HG03457 (cell line): ENCODE measurements at regions not wholly inside any gene's neighbourhood (a gene's known extent, or its start where the extent isn't known, plus 50 kb on each side); places are given as distances from the start of the nearest gene placed in this dataset.

ENCODE experiments used
- ATAC-seq: cut with Tn5 transposase; IDR thresholded peaks from one replicate; pipeline ENCODE4 v1.9.1; 2021; ENCODE audit warnings: moderate number of reproducible peaks; ENCODE audit not compliant: unreplicated experiment

DNA sequence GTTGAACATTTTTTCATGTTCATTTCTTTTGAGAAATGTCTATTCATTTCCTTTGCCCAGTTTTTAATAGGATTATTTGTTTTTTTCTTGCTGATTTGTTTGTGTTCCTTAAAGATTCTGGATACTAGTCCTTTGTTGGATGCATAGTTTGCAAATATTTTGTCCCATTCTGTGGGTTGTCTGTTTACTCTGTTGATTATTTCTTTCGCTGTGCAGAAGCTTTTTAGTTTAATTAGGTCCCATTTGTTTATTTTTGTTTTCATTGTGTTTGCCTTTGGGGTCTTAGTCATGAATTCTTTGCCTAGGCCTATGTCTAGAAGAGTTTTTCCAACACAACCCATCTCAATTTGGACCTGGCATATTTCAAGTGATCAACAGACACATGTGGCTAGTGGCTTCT lies 116.1 kb upstream of the GALNT2 start:
- ATAC-seq, result no peak

DNA sequence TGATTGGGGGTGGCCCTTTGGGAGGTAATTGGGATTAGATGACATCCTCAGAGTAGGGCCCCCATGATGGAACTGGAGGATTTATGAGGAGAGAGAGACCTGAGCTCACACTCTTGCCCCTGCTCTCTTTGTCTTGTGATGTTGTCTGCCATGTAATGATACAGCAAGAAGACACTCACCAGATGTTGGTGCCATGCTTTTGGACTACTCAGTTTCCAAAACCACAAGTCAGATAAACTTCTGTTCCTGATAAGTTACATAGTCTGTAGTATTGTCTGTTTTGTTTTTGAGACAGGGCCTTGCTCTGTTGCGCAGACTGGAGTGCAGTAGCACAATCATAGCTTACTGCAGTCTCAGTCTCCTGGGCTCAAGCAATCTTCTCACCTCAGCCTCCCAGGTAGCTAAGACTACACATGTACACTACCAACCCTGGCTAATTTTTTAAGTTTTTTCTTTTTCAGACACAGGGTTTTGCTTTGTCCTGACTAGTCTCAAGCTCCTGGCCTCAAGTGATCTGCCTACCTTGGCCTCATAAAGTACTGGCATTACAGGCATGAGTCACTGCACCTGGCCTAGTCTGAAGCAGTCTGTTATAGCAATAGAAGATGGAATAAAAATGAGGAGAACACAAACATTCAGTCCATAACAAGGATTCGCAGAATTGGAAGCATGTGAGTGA lies 115.0 kb upstream of the GALNT2 start:
- no peak for ATAC-seq

DNA sequence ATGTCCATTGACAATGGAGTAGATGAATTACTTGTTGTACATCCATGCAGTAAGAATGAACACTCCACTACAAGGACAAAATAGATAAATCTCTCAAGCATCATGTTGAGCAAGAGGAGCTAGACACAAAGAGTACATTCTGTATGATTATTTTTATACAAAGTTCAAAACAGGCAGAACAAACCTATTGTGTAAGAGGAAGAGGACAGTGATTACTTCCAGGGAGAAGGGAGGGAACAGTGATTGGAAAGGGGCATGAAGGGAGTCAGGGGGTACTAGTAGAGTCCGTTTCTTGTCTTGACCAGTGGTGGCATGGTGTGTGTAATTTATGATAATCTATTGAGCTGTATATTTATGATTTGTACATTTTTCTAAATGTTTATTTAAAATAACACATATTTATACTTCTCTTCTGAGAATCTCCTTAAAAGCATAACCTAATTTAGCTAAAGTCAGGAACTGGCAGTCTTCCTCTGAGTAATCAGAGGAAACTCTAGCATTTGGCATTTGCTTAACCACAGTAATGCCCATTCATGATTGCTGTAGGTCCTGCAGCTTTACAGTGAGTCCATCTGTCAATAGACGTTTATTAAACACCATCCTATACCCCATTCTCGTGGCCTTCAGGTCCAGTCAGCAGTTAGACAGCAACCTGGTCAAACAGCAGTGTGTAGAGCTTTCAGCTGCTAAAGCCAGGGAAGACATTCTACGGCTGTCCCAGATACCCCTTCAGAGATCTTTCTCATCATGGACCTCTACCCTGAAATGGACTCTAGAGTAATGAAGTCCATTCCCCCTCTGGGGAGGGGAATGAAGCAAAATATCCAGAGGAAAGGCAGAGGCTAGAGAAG lies 114.1 kb upstream of the GALNT2 start:
- ATAC-seq, result no peak

DNA sequence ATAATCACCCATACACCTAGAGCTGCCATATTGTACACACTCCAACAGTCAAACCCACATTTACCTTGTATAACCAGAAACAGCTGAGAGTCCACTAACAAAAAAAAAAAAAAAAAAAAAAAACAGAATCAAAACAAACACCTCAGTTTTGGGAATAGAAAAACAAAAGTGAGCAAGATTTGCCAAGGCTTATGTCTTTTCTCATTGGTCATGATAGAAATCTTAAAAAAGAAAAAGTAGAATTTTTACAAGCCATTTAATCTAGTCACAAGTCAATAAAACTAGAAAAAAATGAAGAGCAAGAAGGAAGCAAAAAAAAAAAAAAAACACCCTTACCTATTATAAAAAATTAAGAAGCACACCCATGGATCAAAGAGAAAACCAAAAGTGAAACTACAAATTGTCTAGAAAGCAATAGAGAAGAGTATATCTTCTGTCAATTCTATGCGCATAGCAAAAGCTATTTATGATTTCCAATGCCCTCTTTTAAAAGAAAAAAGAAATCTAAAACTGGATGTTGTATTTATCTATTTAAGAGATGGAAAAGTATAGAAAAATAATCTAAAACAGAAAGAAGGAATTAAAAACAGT lies 113.2 kb upstream of the GALNT2 start:
- no peak for ATAC-seq

DNA sequence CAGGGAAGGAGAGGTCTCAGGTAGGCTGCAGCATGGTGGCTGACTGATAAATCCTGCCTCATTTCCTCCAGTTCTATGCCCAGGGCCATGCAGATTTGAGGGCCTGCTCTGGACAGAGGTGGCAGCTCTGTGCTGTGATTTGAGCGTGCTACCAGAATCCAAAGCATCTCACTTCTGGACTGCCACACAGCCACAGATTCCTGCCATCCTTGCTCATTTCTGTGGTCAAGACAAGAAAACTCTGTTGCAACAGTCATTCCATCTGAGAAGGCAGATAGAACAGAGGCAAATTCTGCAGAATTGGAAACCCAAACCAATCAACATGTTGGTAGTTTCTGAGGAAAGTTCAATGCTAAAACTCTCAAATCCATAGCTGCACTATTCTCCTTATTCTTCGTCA lies 102.8 kb upstream of the GALNT2 start:
- no peak for ATAC-seq

DNA sequence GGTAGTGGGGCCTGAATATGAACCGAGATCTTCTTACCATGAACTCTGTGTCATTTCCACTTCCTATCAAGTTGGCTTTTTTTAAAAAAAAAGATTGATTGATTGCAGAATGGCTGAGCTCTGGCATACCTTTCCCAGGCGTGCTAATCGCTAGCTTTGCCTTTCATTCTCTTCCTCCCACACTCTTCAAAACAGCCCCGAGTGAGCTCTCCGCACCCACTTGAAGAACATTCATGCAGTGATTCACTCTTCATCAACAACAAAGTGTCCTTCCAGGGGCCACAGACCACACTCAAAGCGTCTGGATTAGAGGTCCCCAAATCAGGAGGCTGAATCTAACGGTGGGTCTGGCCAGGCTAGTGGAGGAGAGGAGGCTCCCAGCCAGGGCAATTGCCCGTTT lies 96.3 kb upstream of the GALNT2 start:
- no peak for ATAC-seq

DNA sequence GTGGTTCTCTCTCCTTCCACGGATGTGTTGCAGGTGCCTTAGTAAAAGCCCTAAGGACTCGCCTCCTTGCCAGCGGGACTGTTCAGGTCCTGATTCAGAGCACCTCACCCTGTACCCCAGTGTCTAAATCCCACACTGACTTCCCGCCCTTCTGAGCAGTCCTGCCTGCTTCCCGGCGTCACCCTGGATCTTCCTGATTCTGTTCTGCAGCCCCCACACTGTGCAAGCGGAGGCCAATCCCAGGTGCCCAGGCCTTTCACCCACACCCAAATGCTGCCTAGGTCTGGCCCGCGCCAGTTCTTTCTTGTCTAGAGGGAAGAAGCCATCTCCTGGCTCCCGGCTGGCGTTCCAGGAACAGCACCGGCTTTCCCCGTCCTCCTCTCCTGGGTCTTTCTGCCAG lies 95.9 kb upstream of the GALNT2 start:
- ATAC-seq, result no peak

DNA sequence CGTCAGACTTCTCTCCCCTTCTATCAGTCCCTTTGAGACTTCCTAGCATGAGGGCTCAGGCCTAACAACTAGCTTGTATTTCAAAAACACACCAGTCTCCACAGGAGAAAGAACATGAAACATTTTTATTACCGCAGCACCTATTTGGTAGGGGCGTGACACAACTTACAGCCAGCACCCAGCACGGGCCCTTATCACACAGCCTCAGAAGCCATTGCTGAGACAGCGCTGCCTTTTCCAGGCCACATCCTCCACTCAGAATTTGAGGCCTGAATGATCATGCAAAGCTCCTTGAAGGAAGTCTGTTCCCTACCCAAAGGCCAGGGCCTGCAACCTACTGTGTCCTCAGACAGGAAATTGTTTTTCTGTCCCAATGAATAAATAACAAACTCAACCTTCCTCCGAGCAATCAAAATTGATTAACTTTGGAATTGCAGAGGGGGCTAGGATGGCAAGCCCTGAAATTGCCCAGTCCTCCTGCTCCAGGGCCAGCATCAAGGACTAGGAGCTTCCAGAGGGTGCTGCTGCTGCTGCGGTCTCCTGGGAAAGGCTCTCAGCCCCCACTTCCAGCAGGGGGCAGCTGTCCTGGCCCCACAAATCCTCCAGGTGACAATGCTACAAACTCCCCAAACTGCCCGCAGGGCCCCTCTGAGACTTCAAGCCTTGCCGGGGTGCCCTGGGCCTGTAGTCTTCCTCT lies 94.3 kb upstream of the GALNT2 start:
- no peak for ATAC-seq

DNA sequence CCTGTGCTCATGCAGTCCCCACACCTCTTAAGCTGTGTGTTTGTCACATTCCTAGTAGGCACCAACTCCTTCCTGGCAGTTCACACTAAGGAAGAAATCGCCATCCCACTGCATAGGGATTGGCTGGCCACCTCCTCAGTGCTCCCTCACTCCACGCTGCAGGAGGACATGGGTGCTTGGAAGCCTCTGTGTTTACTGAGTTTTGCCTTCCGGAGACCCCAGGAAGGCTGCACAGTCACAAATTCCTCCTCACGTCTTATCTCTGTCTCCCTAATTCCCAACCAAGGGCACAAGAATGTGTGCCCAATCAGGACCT lies 93.8 kb upstream of the GALNT2 start:
- ATAC-seq, result no peak

DNA sequence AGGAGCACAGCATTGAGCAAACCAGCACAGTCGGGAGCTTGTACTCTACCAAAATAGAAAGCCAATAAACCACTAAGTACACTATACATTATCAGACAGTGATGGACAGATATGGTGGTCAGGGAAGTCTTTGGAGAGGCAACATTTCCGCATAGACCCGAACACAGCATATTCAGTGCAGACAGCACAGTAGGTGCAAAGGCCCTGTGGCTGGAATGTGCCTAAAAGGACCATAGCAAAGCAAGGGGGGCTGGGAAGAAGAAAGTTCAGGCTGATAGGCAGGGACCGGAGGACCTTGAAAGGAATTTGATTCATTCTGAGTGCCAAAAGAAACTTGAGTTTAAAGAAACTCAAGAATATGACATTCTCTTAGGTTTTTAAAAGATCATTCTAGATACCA lies 92.0 kb upstream of the GALNT2 start:
- no peak for ATAC-seq

DNA sequence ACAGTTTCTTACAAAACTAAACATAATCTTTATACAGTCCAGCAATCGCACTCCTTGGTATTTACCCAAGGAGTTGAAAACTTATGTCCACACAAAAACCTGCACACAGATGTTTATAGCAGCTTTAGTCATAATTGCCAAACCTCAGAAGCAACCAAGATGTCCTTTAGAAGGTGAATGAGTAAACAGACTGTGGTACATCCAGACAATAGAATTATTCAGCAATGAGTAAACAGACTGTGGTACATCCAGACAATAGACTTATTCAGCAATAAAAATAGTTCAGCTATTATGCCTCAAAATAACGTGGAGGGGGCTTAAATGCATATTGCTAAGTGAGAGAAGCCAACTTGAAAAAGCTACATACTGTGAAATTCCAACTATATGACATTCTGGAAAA lies 87.0 kb upstream of the GALNT2 start:
- ATAC-seq, result no peak

DNA sequence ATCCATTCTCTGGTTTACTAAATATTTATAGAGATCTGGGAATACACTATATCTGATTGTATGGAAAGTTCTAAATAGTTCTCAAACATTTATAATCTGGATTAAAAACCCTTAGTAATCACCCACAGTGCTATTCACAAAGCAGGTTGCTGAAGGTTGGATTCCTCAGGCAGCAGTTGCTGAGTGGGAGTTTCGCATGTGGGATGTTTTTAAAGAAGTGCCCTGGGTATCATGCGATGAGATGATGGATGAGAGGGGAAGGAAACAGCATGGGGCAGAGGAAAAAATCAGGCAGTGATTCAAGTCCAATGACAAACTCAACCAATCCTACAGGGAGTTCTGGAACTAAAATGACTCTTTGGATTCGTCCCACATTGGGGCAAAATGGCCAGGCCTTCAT lies 85.3 kb upstream of the GALNT2 start:
- no peak for ATAC-seq

DNA sequence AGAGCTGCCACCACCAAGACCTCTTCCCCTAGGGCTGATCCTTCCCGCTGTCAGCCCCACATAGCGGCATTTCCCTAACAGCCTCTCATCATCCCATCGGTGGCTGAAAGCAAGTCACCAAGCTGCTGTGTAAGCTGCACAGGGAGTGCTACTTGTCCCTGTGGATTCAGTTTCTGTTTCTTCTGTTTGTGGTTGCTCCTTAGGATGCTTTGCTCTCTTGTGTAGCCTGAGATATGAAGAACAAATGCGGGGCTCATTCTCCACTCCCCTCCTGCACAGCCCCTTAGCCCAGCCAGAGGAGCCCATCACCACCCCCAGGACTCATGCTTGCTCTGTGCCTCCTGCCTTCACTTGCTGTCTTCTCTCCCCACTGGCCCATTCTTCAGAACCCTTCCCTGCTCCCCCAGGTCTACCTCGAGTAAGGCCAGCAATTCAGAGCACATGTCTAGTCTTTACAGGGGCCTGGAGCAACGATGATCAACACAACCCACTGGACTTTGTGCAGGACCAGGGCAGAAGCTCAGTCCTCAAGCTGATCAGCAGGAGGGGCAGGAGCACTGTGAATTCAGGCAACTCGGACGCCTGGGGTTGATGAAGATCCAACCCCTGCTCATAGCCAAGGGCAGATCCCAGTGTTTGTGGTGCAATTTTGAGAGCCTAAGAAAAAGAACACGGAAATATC lies 82.6 kb upstream of the GALNT2 start:
- no peak for ATAC-seq

DNA sequence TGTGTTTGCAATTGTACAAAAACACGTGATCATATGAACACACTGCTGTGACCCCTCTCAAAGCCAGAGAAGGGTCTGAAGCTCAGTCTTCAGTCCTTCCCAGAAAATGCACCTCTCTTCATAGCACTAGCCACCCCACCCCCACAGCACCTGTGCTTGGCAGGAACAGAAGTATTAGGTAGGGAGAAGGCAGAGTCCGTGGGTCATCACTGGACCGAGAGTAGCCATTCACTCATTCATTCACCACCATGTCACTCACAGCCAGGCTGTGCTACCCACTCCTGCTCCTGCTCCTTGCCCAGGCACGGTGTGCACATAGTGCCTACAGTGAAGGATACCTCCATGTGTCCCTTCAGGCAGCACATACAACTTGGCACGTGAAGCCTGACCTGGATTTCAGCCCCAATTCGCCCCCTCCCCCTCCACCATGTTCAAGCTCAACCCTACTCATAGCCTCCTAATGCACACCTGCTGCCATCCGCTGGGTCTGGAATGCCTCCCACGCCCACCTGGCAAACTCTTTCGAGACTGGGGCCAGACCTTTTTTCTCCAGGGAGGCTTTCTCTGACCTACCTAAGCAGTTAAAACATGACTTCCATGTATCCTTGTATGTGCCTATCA lies 81.9 kb upstream of the GALNT2 start:
- no peak for ATAC-seq

DNA sequence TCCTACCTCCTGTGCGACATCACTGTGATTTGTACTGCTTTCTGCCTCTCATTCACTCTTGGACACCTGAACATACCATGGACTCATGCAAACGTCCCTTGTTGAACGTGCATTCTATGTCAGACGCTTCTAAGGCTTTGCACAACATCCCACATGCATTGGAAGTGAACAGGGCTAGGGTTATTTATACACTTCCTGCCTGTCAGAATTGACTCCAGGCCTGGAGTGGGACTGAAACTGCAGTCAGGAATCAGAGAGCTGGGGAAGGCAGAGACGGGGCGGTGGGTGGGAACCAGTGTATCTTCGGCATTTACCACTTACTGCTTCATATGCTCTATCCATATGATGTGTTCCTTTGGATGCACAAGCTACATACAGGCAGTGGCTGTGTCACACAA lies 81.4 kb upstream of the GALNT2 start:
- no peak for ATAC-seq

DNA sequence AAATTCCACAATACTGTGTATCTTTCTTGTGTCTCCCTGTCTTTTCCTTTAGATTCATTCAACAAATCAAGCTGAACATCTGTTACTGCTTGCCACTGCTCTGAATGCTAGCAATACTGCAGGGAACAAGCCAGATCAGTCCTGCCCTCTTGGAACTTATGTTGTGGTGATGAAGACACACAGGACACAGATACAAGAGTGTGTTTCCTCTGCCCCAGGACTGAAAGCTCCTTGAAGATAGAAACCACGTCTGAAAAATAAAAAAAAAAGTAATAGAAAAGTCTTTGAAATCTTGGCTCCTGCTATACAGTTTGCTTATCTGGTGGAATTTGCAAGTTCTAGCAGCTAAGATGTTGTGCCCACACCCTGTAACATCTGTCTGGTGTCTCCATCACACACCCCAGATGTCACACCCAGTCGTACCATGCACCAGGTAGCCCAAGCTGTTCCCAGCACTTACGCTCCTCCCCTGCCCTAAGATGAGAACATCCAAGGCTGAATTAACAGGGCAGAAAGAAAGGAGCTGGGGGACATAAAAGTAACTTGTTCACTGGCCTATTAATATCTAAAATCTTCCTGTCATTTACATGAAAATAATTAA lies 80.2 kb upstream of the GALNT2 start:
- no peak for ATAC-seq

DNA sequence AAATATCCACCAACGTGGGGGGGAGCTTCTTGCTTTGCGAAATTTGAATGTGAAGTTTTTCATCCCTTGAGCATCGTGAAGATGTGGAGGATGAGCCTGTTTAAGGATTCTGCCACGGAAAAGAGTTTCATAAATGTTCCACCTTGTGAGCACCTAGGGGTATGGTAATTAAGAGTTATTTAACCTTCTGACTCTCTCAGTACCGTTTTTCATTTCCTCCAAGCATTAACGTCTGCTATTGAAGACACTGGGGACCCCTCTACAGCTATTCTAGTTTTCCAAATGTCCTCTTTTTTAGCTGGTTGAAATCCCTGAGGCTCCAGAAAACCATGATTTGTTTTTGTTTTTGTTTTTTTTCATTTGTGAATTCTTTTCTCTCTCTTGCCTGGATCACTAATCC lies 79.1 kb upstream of the GALNT2 start:
- no peak for ATAC-seq

DNA sequence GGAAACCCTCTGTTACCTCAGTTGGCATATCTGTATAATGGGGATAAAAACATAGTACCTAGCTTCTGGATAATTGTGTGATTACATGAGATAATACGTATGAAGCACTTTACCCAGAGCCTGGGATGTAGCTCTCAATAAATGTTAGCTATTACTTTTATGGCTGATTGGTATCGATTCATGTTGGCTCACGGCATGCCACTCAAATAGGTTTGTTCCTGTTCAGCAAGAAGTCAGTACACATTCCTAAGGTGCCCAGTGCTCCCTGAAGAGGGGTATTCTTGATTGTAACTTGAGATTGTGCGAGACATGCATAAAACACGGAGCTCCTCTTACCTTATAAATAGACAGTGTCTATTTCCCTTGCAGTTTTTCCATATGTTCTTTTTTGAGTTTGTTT lies 78.5 kb upstream of the GALNT2 start:
- no peak for ATAC-seq

DNA sequence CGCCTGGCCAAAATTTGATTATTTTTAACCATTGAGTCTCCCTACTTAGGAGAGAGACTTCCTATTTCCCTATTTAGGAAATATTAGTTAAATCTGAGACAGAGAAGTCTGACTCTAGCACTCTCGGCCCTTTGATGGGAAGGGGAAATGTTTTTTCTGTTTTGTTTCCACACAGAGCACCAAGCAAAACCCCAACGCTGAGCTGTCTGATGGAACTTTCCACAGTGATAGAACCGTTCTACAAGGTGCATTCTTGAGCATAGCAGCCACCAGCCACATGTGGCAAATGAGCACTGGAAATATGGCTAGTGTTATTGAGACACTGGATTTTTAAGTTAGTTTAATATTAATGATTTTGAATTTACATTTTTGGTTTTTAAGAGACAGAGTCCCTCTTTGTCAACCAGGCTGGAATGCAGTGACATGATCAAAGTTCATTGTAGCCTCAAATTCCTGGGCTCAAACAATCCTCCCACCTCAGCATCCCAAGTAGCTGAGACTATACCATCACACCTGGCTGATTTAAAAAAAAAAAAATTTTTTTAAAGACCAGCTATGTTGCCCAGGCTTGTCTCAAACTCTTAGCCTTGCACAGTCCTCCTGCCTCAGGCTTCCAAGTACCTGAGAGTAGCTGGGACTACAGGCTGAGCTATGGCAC lies 77.3 kb upstream of the GALNT2 start:
- ATAC-seq, result no peak

DNA sequence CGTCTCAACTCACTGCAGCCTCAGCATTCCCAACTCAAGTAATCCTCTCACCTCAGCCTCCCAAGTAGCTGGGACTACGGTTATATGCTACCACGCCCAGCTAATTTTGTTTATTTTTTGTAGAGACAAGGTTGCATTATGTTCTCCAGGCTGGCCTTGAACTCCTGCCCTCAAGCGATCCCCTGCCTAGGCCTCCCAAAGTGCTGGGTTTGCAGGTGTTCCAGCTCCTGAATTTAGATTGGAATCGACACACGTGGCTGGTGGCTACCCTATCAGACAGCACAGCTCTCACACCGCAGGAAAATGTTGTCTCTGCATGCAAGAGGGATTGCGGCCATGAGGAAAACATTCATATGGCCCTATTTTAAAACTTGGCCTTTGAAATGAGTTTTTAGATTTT lies 76.7 kb upstream of the GALNT2 start:
- no peak for ATAC-seq
